Transverse colon (tissue), 4 donors: ENCODE measurements at regions not wholly inside any gene's neighbourhood (a gene's known extent, or its start where the extent isn't known, plus 50 kb on each side); places are given as distances from the start of the nearest gene placed in this dataset.

Experiments
- POLR2A ChIP-seq: fragments of 450-650 bp; IDR thresholded peaks from one replicate; pipeline ENCODE4 v1.6.1; 2016; ENCODE audit warnings: antibody characterized with exemption, mild to moderate bottlenecking, moderate library complexity
- POLR2AphosphoS5 ChIP-seq, 3 donors: sonication (generic); formaldehyde crosslinking; IDR thresholded peaks; one replicate each; pipeline ENCODE4 v1.6.1; 2016; ENCODE audit warnings: antibody characterized with exemption in 3 of 3
- TF ChIP-seq, protein P1 (sequence below), 5 experiments: fragments of 200-600 bp in 3 of 5; fragments of 450-650 bp in 2 of 5; sonication (generic) in 3 of 5; IDR thresholded peaks; 1 replicate in 2 of 5; 2 replicates in 3 of 5; pipeline ENCODE4 v1.5.1; 2016 to 2017; ENCODE audit warnings: antibody characterized with exemption in 5 of 5, inconsistent platforms in 3 of 5, mild to moderate bottlenecking in 2 of 5, moderate library complexity in 1 of 5

DNA sequence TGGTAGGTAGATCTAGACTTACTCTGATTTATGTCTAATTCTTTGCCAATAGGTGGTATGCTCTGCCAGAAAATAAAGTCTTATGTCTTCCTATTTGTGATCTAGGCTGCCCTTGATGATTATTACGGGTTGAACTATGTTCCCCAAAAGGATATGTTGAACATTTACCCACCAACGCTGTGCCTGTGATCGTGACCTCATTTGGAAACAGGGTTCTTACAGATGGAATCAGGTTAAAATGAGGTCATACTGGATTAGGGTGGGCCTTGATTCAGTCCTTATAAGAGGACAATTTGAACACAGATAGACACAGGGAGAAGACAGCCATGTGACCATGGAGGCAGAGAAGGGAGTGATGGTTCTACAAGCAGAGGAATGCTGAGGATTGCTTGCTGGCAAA is 95.1 kb upstream of the BCAR3 start:
- TF ChIP-seq POLR2AphosphoS5 (IDR thresholded peaks at IDR 0.05) = no peak
- TF ChIP-seq, protein P1, sequence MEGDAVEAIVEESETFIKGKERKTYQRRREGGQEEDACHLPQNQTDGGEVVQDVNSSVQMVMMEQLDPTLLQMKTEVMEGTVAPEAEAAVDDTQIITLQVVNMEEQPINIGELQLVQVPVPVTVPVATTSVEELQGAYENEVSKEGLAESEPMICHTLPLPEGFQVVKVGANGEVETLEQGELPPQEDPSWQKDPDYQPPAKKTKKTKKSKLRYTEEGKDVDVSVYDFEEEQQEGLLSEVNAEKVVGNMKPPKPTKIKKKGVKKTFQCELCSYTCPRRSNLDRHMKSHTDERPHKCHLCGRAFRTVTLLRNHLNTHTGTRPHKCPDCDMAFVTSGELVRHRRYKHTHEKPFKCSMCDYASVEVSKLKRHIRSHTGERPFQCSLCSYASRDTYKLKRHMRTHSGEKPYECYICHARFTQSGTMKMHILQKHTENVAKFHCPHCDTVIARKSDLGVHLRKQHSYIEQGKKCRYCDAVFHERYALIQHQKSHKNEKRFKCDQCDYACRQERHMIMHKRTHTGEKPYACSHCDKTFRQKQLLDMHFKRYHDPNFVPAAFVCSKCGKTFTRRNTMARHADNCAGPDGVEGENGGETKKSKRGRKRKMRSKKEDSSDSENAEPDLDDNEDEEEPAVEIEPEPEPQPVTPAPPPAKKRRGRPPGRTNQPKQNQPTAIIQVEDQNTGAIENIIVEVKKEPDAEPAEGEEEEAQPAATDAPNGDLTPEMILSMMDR (IDR thresholded peaks at IDR 0.05) = no peak
- TF ChIP-seq POLR2A = no peak
